ENCODE measurements at regions not wholly inside any gene's neighbourhood (a gene's known extent, or its start where the extent isn't known, plus 50 kb on each side); places are given as distances from the start of the nearest gene placed in this dataset.

- TF ChIP-seq POLR2A (IDR thresholded peaks at IDR 0.05) (no peak), POLR2AphosphoS5 (IDR thresholded peaks at IDR 0.05) (no peak)
Observed at GRCh38 chr6:95292011-95292410, 285.3 kb upstream of the MANEA start.
